SK-N-MC (cell line): ENCODE measurements at regions not wholly inside any gene's neighbourhood (a gene's known extent, or its start where the extent isn't known, plus 50 kb on each side); places are given as distances from the start of the nearest gene placed in this dataset.

Source experiments
- EZH2 ChIP-seq: fragments of 200-600 bp; sonication (generic); IDR thresholded peaks from one replicate; pipeline ENCODE4 v1.6.1; 2017; ENCODE audit warnings: antibody characterized with exemption
- FOXP2 ChIP-seq: optimal IDR thresholded peaks from 2 replicates; pipeline ENCODE3; 2011; ENCODE audit warnings: mild to moderate bottlenecking, moderate library complexity; ENCODE audit not compliant: insufficient read depth; ENCODE audit errors: extremely low read length, control extremely low read depth
- POLR2AphosphoS5 ChIP-seq: IDR thresholded peaks from 2 replicates; pipeline ENCODE4 v1.6.1; 2012; ENCODE audit warnings: mild to moderate bottlenecking, low read depth, low read length, borderline replicate concordance

- TF ChIP-seq POLR2AphosphoS5: no peak
- no peak for TF ChIP-seq EZH2
- TF ChIP-seq FOXP2: no peak
Observed at GRCh38 chr11:25742800-25743199, 589.1 kb upstream of the ANO3 start.
